ENCODE measurements at regions not wholly inside any gene's neighbourhood (a gene's known extent, or its start where the extent isn't known, plus 50 kb on each side); places are given as distances from the start of the nearest gene placed in this dataset.

DNA sequence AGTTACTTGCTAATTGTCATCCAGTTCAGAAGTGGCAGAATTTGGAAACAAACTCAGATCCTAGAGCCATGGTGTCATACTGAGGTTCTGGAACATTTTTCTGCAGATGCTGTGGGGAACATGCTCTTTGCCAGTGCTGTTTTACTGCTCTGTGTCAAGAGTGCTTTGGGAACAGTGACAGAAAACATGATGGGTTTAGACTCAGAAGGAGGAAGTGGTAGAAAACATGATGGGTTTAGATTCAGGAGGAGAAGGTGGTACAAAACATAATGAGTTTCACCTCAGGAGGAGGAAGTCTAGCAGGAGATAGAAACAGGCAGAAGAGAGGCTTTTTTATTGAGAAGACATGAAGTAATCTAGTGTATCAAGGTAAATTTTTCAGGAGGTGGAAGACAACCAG lies 815.5 kb downstream of the DHX35 start:
- ChIA-PET CTCF (no interaction called here), POLR2A (no interaction called here)
- H3K27ac ChIP-seq (ENCODE audit: extremely low read depth, low read depth, low read length) = no peak overlapping the region
- H3K4me1 ChIP-seq (ENCODE audit: control insufficient read depth, insufficient read depth, low read length) = no peaks in the 10 kb centered on the region
- TF ChIP-seq ZNF133 (tag by site-specific recombination; IDR thresholded peaks at IDR 0.05) = no peak
- no peak for TF ChIP-seq ZNF473 (tag by site-specific recombination; IDR thresholded peaks at IDR 0.05)
- TF ChIP-seq ZNF433 (tag by site-specific recombination; IDR thresholded peaks at IDR 0.05; ENCODE audit: low read depth) = no peak
- no peak for TF ChIP-seq ZXDB (tag by site-specific recombination; IDR thresholded peaks at IDR 0.05)
- TF ChIP-seq GFI1B (tag by site-specific recombination; IDR thresholded peaks at IDR 0.05) = no peak
- no peak for TF ChIP-seq ZNF830 (tag by site-specific recombination; IDR thresholded peaks at IDR 0.05; ENCODE audit: low read depth)
- H3K36me3 ChIP-seq (ENCODE audit: control insufficient read depth in 2 of 2, insufficient read depth in 1 of 2, low read length in 2 of 2) = no peaks in the 10 kb centered on the region
- H3K9me3 ChIP-seq (ENCODE audit: control insufficient read depth, insufficient read depth, low read depth, low read length) = no peaks in the 10 kb centered on the region
- H3K4me3 ChIP-seq (ENCODE audit: low read depth, low read length) = no peak overlapping the region

DNA sequence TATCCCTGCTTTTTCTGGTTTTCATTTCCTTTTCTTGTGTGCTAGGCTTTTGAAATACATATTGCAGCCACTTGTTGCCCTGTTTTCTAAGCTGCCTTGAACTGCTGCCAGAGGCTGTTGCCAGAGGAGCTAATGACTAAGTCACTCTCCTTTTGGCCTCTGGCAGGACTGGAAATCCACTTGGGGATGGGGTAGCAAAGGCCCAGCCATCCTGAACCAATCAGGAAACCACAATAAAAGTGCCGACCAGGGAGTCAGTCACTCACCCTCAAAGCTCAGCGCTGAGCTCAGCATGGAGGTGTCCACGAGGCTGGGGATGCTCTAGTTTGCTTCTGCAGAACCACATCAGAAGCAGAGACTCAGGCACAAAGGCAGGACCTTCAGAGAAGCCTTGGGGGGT lies 813.0 kb downstream of the DHX35 start:
- Histone ChIP-seq H3K27ac (ENCODE audit: extremely low read depth, low read depth, low read length) (no peak overlapping the region), H3K36me3 (ENCODE audit: control insufficient read depth in 2 of 2, insufficient read depth in 1 of 2, low read length in 2 of 2) (no peaks in the 10 kb centered on the region), H3K4me1 (ENCODE audit: control insufficient read depth, insufficient read depth, low read length) (no peaks in the 10 kb centered on the region), H3K4me3 (ENCODE audit: low read depth, low read length) (no peak overlapping the region), H3K9me3 (ENCODE audit: control insufficient read depth, insufficient read depth, low read depth, low read length) (no peaks in the 10 kb centered on the region)
- TF ChIP-seq ZNF423 (tag by site-specific recombination; IDR thresholded peaks at IDR 0.05) (no peak), SCRT2 (tag by site-specific recombination; IDR thresholded peaks at IDR 0.05) (peak; percentile 86), ZIC2 (tag by site-specific recombination; IDR thresholded peaks at IDR 0.05) (peak; percentile 52; the same call in 1 of the 2 replicates), GLIS2 (tag by site-specific recombination; IDR thresholded peaks at IDR 0.05) (no peak)
- ChIA-PET CTCF (no interaction called here), POLR2A (no interaction called here)

DNA sequence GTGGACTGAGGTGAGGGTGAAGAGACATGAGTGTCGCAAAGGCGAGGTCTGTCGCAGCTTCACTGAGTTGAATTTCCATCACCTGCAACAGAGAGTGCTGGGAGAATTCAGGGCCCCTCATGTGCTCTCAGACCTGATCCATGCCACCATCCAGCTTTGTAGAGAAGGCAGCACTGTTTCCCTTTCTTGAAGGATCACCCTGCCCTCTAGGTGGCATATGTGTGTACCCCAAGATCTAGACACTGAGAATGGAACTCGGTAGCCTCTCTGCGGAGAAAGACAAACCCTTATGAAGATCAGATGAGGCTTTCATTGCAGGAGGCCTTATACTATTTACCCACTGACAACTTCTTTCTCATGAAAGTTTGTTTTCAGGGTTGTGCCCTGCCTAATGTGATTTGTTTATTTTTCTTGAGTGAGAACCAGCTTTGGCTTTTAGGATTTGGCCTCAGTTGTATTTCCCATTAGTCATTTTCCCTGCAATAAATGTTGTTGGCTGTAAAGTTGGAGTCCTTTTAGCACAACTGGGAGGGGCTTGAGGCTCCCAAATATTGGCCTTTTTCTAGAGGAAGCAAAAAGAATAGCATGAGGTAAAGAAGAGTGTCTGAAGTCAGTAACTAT lies 811.3 kb downstream of the DHX35 start:
- TF ChIP-seq ZNF544 (tag by site-specific recombination; IDR thresholded peaks at IDR 0.05) = no peak
- TF ChIP-seq MEIS1 (CRISPR knock-in tag; IDR thresholded peaks at IDR 0.05; ENCODE audit: borderline replicate concordance) = no peak
- no peak for TF ChIP-seq ZNF768 (tag by site-specific recombination; IDR thresholded peaks at IDR 0.05)
- TF ChIP-seq ZNF626 (tag by site-specific recombination; IDR thresholded peaks at IDR 0.05) = no peak
- no peak for TF ChIP-seq ZNF610 (tag by site-specific recombination; IDR thresholded peaks at IDR 0.05; ENCODE audit: borderline replicate concordance)
- TF ChIP-seq, protein P1, sequence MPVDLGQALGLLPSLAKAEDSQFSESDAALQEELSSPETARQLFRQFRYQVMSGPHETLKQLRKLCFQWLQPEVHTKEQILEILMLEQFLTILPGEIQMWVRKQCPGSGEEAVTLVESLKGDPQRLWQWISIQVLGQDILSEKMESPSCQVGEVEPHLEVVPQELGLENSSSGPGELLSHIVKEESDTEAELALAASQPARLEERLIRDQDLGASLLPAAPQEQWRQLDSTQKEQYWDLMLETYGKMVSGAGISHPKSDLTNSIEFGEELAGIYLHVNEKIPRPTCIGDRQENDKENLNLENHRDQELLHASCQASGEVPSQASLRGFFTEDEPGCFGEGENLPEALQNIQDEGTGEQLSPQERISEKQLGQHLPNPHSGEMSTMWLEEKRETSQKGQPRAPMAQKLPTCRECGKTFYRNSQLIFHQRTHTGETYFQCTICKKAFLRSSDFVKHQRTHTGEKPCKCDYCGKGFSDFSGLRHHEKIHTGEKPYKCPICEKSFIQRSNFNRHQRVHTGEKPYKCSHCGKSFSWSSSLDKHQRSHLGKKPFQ (tag by site-specific recombination; IDR thresholded peaks at IDR 0.05) = no peak
- no peak for TF ChIP-seq ZNF423 (tag by site-specific recombination; IDR thresholded peaks at IDR 0.05)
- no peak for TF ChIP-seq ZNF10 (tag by site-specific recombination; IDR thresholded peaks at IDR 0.05)
- ChIA-PET CTCF (no interaction called here), POLR2A (no interaction called here)
- H3K4me3 ChIP-seq (ENCODE audit: low read depth, low read length) = no peak overlapping the region
- no peak overlapping the region for H3K27ac ChIP-seq (ENCODE audit: extremely low read depth, low read depth, low read length)
- no peaks in the 10 kb centered on the region for H3K9me3 ChIP-seq (ENCODE audit: control insufficient read depth, insufficient read depth, low read depth, low read length)
- no peaks in the 10 kb centered on the region for H3K4me1 ChIP-seq (ENCODE audit: control insufficient read depth, insufficient read depth, low read length)
- H3K36me3 ChIP-seq (ENCODE audit: control insufficient read depth in 2 of 2, insufficient read depth in 1 of 2, low read length in 2 of 2) = no peaks in the 10 kb centered on the region

DNA sequence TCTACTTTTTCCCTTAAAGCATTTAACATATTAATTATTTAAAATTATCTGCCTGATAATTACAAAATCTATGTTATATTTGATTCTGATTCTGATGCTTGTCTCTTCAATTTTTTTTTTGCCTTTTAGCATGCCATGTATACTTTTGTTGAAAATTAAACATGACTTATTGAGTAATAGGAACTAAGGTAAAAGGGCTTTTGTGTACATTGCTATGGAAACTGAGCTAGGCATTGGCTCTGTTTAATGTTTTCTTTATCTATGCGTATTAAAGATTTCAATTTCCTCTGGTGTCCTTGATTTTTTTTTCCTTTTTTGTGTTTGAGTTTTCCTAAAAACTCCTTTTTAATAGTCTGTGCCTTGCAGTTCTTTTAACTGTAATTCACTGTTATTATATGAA lies 805.2 kb downstream of the DHX35 start:
- ChIA-PET CTCF (no interaction called here), POLR2A (no interaction called here)
- Histone ChIP-seq H3K36me3 (ENCODE audit: control insufficient read depth in 2 of 2, insufficient read depth in 1 of 2, low read length in 2 of 2) (no peaks in the 10 kb centered on the region), H3K27ac (ENCODE audit: extremely low read depth, low read depth, low read length) (no peak overlapping the region), H3K4me3 (ENCODE audit: low read depth, low read length) (no peak overlapping the region), H3K4me1 (ENCODE audit: control insufficient read depth, insufficient read depth, low read length) (no peaks in the 10 kb centered on the region), H3K9me3 (ENCODE audit: control insufficient read depth, insufficient read depth, low read depth, low read length) (no peaks in the 10 kb centered on the region)
- TF ChIP-seq, protein P2, sequence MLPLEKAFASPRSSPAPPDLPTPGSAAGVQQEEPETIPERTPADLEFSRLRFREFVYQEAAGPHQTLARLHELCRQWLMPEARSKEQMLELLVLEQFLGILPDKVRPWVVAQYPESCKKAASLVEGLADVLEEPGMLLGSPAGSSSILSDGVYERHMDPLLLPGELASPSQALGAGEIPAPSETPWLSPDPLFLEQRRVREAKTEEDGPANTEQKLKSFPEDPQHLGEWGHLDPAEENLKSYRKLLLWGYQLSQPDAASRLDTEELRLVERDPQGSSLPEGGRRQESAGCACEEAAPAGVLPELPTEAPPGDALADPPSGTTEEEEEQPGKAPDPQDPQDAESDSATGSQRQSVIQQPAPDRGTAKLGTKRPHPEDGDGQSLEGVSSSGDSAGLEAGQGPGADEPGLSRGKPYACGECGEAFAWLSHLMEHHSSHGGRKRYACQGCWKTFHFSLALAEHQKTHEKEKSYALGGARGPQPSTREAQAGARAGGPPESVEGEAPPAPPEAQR (tag by site-specific recombination; IDR thresholded peaks at IDR 0.05) = no peak
- TF ChIP-seq, protein P3, sequence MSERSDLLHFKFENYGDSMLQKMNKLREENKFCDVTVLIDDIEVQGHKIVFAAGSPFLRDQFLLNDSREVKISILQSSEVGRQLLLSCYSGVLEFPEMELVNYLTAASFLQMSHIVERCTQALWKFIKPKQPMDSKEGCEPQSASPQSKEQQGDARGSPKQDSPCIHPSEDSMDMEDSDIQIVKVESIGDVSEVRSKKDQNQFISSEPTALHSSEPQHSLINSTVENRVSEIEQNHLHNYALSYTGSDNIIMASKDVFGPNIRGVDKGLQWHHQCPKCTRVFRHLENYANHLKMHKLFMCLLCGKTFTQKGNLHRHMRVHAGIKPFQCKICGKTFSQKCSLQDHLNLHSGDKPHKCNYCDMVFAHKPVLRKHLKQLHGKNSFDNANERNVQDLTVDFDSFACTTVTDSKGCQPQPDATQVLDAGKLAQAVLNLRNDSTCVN (tag by site-specific recombination; optimal IDR thresholded peaks at IDR 0.05) = no peak
- no peak for TF ChIP-seq ZFP41 (tag by site-specific recombination; IDR thresholded peaks at IDR 0.05; ENCODE audit: borderline replicate concordance)

Data from HEK293 (cell line).